ENCODE measurements at regions not wholly inside any gene's neighbourhood (a gene's known extent, or its start where the extent isn't known, plus 50 kb on each side); places are given as distances from the start of the nearest gene placed in this dataset.

DNA sequence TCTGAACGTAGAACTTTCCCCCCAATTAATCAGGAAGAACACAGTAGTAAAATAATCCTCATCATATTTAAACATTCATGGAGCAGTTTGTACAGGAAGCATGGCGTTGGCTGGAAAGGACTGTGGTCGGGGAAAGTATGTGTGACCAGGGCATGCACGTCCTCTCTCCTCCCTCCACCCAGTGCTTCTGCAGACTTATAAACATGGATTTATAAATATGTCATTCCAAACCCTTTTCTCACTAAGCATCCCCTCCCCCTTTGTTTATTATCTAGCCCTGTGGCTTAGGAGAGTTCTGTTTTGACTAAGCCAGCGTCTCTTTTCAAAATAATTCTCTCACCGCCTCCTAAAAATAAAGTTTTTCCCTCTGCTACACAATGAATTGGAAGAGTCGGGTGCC, 70.4 kb upstream of the DAP start:
- Histone ChIP-seq H3K36me3 (no peaks in the 10 kb centered on the region), H3K27me3 (no peaks in the 10 kb centered on the region), H3K27ac (no peak overlapping the region), H3K9me3 (no peaks in the 10 kb centered on the region), H3K4me1 (no peaks in the 10 kb centered on the region), H3K4me3 (no peak overlapping the region)
- TF ChIP-seq POLR2A (IDR thresholded peaks at IDR 0.05) (no peak), POLR2AphosphoS5 (IDR thresholded peaks at IDR 0.05) (no peak), EP300 (IDR thresholded peaks at IDR 0.05) (no peak)
- TF ChIP-seq, protein P1, sequence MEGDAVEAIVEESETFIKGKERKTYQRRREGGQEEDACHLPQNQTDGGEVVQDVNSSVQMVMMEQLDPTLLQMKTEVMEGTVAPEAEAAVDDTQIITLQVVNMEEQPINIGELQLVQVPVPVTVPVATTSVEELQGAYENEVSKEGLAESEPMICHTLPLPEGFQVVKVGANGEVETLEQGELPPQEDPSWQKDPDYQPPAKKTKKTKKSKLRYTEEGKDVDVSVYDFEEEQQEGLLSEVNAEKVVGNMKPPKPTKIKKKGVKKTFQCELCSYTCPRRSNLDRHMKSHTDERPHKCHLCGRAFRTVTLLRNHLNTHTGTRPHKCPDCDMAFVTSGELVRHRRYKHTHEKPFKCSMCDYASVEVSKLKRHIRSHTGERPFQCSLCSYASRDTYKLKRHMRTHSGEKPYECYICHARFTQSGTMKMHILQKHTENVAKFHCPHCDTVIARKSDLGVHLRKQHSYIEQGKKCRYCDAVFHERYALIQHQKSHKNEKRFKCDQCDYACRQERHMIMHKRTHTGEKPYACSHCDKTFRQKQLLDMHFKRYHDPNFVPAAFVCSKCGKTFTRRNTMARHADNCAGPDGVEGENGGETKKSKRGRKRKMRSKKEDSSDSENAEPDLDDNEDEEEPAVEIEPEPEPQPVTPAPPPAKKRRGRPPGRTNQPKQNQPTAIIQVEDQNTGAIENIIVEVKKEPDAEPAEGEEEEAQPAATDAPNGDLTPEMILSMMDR (IDR thresholded peaks at IDR 0.05) = no peak
- WGBS = 76% methylated on average over 7 of the region's 7 CpGs
- no peak for DNase-seq (ENCODE audit: low spot score in 2 of 2)

DNA sequence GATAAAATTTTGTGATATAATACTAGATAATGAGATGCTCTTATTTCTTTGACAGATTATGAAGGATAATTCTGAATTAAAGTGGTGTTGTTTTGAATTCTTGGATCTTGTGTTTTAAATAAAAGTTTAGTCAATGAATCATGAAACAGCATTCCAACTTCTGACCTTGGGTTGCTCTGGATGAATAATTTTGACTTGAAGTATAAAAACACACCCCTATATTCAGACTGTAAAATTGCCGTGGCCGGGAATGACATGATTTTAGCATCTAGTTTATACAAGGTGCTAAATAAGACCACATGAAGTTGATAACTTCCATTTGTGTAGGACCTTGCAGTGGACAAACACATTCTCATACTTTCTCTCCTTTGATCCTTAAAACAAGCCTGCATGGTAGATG, 67.2 kb upstream of the DAP start:
- no peak for DNase-seq (ENCODE audit: low spot score in 2 of 2)
- 75% methylated on average over 2 of the region's 2 CpGs for WGBS
- no peak overlapping the region for H3K4me3 ChIP-seq
- peaks cover 10% of the 10 kb centered on the region for H3K27me3 ChIP-seq
- no peak for TF ChIP-seq EP300 (IDR thresholded peaks at IDR 0.05)
- TF ChIP-seq POLR2AphosphoS5 (IDR thresholded peaks at IDR 0.05) = no peak
- TF ChIP-seq, protein P1 (IDR thresholded peaks at IDR 0.05) = no peak
- no peak for TF ChIP-seq POLR2A (IDR thresholded peaks at IDR 0.05)
- H3K9me3 ChIP-seq = no peaks in the 10 kb centered on the region
- no peak overlapping the region for H3K27ac ChIP-seq
- no peaks in the 10 kb centered on the region for H3K4me1 ChIP-seq
- H3K36me3 ChIP-seq = no peaks in the 10 kb centered on the region

DNA sequence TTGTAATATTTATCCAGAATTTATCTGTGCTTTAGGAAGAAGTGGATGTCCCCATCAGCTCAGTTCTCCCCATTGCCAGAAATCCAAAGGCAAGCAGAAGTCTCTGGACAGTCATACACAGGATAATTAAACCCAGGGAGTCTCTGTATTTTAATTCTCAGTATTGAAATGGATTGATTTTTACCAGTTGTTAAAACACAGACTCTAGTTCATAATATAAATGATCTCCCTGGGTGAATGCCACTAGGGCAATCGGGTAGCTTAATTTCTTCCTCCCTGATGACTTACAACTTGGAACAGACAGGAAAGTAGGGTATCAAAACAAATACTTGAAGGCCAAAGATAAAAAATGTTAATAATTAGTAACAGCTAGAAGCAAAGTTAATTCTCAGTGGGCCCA, 66.5 kb upstream of the DAP start:
- no peak for DNase-seq (ENCODE audit: low spot score in 2 of 2)
- peaks cover 12% of the 10 kb centered on the region for H3K27me3 ChIP-seq
- TF ChIP-seq POLR2A (IDR thresholded peaks at IDR 0.05) (no peak), POLR2AphosphoS5 (IDR thresholded peaks at IDR 0.05) (no peak)
- H3K4me1 ChIP-seq = no peaks in the 10 kb centered on the region
- H3K4me3 ChIP-seq = no peak overlapping the region
- H3K27ac ChIP-seq = no peak overlapping the region
- H3K9me3 ChIP-seq = no peaks in the 10 kb centered on the region
- WGBS = 35% methylated on average over 1 of the region's 1 CpG
- no peaks in the 10 kb centered on the region for H3K36me3 ChIP-seq

DNA sequence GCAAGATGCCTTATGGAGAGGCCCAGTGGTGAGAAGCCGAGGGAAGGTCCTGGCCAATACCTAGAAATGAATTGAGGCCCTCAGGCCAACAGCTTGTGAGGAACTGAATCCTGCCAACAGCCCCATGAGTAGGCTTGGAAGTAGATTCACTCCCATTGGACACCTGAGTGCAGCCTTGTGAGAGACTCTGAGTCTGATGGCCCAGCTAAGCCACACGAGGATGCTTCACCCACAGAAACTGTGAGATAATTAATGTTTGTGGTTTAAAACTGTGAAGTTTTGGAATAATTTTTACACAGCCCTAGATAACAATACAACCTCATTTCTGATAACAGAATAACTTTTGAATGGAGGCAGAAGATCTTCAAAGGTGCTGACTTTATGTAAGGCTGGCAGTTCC, 65.9 kb upstream of the DAP start:
- no peaks in the 10 kb centered on the region for H3K4me1 ChIP-seq
- no peak overlapping the region for H3K4me3 ChIP-seq
- TF ChIP-seq EP300 (IDR thresholded peaks at IDR 0.05) (no peak), POLR2A (IDR thresholded peaks at IDR 0.05) (no peak), POLR2AphosphoS5 (IDR thresholded peaks at IDR 0.05) (no peak)
- TF ChIP-seq, protein P1 (IDR thresholded peaks at IDR 0.05) = no peak
- 72% methylated on average over 2 of the region's 2 CpGs for WGBS
- H3K27ac ChIP-seq = no peak overlapping the region
- DNase-seq (ENCODE audit: low spot score in 2 of 2) = no peak
- no peaks in the 10 kb centered on the region for H3K36me3 ChIP-seq
- H3K27me3 ChIP-seq = peaks cover 12% of the 10 kb centered on the region
- H3K9me3 ChIP-seq = no peaks in the 10 kb centered on the region

DNA sequence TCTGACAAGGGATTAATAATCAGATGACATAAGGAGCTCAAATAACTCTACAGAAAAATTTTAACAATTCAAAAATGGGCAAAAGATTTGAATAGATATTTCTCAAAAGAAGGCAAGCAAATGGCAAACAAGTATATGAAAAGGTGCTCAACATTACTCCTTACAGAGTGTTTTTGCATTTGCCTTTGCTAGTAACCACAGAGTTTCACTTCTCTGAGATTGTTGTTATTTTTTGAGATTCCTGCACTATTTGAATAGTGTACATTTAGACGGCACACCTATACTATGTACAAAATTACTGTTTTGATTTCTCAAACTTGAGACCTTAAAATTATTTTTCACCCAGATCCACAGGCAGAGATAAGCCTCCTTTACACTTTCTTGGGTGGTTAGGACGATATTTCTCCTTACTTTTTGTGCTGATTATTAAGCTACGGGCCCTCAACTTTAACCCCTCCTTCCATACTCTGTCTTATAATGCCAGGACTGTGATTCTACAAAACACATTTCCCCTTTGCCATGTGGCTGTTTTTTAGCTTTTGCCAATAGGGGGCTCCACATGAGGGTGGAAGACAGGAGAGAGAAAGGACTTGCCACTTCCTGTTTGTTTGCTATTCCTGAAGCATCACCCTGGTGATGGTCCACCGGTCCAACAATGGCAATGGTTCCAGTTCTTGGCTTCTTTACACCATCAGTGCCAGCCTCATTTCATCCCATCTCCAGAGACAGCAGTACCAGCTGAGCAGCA, 65.0 kb upstream of the DAP start:
- Histone ChIP-seq H3K9me3 (no peaks in the 10 kb centered on the region), H3K27me3 (peaks cover 12% of the 10 kb centered on the region), H3K27ac (no peak overlapping the region), H3K4me1 (no peaks in the 10 kb centered on the region), H3K4me3 (no peak overlapping the region), H3K36me3 (no peaks in the 10 kb centered on the region)
- TF ChIP-seq POLR2A (IDR thresholded peaks at IDR 0.05) = no peak
- TF ChIP-seq POLR2AphosphoS5 (IDR thresholded peaks at IDR 0.05) = no peak
- TF ChIP-seq, protein P1 (IDR thresholded peaks at IDR 0.05) = no peak
- TF ChIP-seq EP300 (IDR thresholded peaks at IDR 0.05) = no peak
- no peak for DNase-seq (ENCODE audit: low spot score in 2 of 2)
- 90% methylated on average over 4 of the region's 4 CpGs for WGBS

Data from suprapubic skin (tissue), 4 donors.